Umbilical cord (tissue), 1 donor: ENCODE measurements at regions not wholly inside any gene's neighbourhood (a gene's known extent, or its start where the extent isn't known, plus 50 kb on each side); places are given as distances from the start of the nearest gene placed in this dataset.
"Not testable (repeated sequence)": the region's sequence is repeated elsewhere in the genome, so short reads cannot be mapped to it uniquely, and the experiment has no call there.

Experiments used
- DNase-seq: peaks from one replicate; pipeline ENCODE4 v3.0.0-alpha.2; 2015; ENCODE audit warnings: low spot score

DNA sequence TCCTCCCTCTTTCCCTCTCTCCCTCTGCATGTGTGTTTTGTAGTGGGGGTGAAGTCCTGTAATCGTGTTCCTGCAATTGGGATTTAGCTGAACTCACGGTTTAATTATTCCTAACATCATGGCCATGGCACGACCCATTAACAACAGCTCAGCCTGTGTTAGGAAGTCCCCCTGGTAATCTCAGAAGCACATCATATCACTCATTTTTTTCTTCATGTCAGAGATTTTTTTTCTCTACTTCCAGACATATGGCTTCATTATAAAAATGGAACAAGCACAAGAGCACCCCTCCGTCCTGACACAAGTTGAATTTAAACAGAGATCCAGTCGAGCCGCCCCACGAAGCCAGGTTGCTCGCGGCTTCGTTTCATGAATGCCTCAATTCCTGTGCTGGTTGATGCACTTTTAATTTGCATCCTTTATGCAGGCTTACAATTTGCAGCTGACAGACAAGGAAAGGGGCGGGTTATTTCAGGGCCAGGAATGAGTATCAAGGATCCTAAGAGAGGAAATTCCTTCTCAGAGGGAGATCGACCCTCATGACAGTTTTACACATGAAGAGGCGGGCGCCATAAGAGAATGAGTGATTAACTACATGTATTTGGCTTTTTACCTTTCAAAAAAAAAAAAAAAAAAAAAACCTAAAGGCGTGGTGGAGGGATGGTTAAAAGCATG lies 192.9 kb downstream of the MAF start:
- no peak for DNase-seq

GRCh38 chr16:79407005-79407404 lies 193.5 kb downstream of the MAF start:
- no peak for DNase-seq

DNA sequence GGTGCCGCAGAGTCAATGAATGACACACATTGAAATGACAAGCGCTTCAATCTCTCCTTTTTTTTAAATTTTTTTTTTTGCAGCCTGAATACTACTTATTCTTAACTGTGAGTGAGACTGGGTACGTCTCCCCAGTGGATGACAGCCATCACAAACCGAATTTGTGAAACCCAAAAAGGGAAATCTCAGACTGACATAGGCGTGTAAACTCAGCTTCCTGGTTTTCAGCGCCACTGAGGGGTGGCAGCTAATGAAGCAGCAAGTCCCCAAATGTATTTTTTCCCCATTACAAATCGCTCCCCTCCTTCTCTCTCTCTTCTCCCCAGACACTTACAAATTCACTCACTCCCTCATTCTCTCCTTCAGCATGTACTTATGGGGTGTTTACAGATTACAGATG lies 196.0 kb downstream of the MAF start:
- no peak for DNase-seq

GRCh38 chr16:79403534-79403933 lies 197.0 kb downstream of the MAF start:
- DNase-seq = no peak

GRCh38 chr16:79402920-79403319 lies 197.6 kb downstream of the MAF start:
- DNase-seq = no peak

- DNase-seq = no peak
Observed at GRCh38 chr16:79402356-79402755, 198.2 kb downstream of the MAF start.

- no peak for DNase-seq
Observed at GRCh38 chr16:79401782-79402181, 198.8 kb downstream of the MAF start.

DNA sequence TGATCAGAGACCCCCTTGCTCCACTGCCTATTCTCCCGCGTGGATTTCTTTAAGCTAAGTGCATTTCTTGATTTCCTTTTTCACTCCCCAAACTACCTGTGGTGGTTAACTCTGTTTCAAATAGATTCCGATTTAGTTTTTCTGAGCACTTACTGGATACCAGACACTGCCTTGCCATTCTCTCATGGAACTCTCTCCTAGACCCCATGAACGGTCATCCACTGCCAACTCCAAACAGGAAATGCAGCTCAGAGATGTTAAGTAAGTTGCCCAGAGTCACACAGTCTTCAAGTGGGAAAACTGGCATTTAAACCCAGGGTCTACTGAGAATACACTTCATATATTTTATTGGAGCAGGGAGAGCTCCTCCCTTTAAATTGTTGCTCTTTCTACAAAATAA lies 199.4 kb downstream of the MAF start:
- no peak for DNase-seq

- no peak for DNase-seq
Observed at GRCh38 chr16:79400462-79401149, 199.9 kb downstream of the MAF start.

DNA sequence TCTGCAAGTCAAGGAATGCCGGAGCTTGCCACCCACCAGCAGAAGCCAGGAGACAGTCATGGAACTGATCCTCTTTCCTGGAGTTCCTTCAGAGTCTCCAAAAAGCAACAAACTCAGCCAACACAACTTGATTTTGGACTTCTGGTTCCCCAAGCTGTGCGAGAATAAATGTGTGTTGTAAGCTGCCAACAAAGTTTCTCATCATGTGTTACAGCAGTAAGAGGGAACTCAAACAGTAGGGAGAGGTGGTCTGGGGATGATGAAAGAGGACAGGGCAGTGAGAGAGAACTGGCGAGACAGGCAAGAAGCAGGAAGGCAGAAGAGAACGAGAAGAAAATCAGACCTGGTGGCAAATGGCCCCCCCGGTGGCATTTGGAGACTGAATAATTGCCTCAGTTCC lies 204.9 kb downstream of the MAF start:
- DNase-seq = no peak

- DNase-seq = no peak
Observed at GRCh38 chr16:79394206-79394605, 206.3 kb downstream of the MAF start.

DNA sequence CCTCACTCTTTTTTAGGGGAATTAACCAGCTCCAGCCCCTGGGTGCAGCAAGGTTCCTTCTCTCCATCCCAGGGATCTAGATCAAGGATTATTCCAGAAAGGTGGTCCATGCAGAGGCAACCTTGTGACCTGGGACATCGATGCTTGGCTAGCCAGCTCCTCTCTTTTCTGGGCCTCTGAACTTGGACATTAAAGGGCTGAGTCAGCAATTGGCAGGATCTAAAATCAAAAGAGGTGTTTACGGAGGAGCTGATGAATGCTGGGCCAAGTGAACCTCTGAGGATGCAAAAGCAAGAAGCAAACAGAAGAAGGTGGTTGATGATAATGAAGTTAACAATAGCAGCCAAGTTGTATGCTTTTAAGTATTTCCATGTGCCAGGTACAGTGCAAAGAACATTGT lies 207.0 kb downstream of the MAF start:
- no peak for DNase-seq

GRCh38 chr16:79393127-79393526 lies 207.4 kb downstream of the MAF start:
- DNase-seq = no peak

GRCh38 chr16:79392081-79392480 lies 208.5 kb downstream of the MAF start:
- DNase-seq = no peak

- no peak for DNase-seq
Observed at GRCh38 chr16:79391395-79391794, 209.1 kb downstream of the MAF start.

DNA sequence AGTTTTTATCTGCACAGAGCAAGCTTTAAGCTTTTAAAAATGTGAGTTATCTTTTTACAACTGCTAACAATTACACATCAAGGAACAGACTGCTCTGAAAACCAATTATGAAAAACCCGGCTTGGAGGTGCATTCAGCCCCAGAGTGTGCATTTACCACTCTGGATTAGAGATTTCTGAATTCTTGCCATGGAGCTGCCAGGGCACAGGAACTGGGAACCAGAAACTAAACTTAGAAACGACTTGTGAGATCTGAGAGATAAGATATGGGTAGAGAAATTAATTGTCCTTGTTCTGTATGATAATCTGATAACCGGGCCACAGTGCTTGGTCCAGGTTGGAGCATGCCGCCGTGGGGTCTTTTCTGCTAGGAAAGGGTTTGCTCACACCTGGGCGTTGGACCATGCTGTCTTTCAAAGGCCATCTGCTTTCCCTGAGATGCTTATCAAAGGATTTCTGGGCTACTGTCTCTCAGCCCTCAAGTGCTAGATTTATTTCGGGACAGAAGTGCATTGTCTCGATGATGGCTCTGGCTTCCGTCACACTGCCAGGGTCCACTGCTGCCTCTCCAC lies 210.0 kb downstream of the MAF start:
- DNase-seq = no peak

GRCh38 chr16:79388396-79388795 lies 212.1 kb downstream of the MAF start:
- DNase-seq = no peak

GRCh38 chr16:79386299-79386698 lies 214.2 kb downstream of the MAF start:
- no peak for DNase-seq

GRCh38 chr16:79381603-79382042 lies 218.9 kb downstream of the MAF start:
- DNase-seq = peak; percentile 18

GRCh38 chr16:79380995-79381602 lies 219.4 kb downstream of the MAF start:
- no peak for DNase-seq

- DNase-seq = no peak
Observed at GRCh38 chr16:79379095-79379494, 221.4 kb downstream of the MAF start.

- not testable (repeated sequence) for DNase-seq
Observed at GRCh38 chr16:79377082-79377481, 223.5 kb downstream of the MAF start.

GRCh38 chr16:79375351-79375750 lies 225.2 kb downstream of the MAF start:
- no peak for DNase-seq
